ENCODE measurements at regions not wholly inside any gene's neighbourhood (a gene's known extent, or its start where the extent isn't known, plus 50 kb on each side); places are given as distances from the start of the nearest gene placed in this dataset.
"Not testable (repeated sequence)": the region's sequence is repeated elsewhere in the genome, so short reads cannot be mapped to it uniquely, and the experiment has no call there.

DNA sequence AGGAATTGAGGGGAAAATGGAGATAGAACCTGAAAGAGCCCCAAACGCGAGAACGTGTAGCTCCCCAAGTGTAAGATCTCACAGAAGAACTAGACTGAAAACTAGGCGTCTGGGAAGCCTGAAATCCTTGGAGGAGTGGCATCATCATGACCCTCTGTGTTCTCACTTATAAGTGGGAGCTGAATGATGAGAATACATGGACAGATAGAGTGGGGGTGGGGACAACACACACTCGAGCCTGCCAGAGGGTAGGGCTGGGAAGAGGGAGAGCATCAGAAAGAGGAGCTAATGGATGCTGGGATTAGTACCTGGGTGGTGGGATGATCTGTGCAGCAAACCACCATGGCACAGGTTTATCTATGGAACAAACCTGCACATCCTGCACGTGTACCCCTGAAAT lies 258.7 kb upstream of the NOTCH2NLA start:
- DNase-seq: not testable (repeated sequence)

DNA sequence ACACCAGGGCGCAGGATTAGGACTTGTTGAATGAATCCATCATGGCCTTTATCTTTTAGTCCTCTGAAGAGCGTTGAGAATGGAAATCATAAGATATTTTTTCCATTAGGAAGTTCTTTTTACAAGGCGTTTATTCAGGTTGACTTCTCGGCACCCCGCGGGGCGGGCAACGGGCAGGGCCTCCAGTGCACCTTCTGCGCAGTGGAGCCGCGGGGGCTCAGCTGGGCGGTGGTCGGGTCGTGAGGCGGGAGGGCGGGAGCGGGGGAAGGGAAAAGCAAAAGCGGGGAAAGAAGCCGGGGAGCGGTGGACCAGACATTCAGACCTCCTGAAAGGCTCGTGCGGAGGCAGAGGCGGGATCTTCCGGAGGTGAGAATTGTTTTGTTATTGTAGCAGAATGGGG lies 258.3 kb upstream of the NOTCH2NLA start:
- DNase-seq: not testable (repeated sequence)

DNA sequence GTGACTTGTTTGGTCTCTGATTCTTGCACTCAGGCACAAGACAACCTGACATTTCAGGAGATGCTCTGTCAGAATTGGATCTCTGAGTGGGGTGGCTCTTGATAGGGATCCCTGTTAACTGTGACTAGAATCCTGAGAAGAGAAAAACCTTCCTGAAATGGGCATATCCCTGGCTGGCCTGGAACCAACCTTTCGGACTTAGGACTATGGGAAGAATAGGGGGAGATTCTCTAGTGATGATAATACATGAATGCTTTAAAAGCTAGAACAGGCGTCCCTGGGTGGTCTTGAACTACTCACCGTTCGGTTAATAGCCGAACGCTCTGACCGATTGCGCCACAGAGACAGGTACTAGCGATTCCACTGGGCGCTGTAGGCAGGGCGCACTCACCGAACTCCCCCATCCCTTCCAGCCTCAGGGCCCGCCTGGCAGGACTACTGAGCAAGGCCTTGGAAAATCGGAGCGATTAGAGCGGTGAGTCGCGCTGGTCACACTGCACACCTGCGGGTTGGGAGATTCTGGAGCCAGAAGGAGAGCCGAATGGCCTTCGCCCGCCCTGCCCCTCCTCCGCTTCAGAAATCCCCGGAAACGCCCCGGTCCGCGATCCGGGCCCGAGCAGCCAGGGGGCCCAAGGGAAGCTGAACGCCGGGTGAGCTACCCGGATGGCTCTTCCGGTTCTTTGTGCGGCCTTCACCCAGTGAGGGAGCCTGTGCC lies 257.6 kb upstream of the NOTCH2NLA start:
- not testable (repeated sequence) for DNase-seq

DNA sequence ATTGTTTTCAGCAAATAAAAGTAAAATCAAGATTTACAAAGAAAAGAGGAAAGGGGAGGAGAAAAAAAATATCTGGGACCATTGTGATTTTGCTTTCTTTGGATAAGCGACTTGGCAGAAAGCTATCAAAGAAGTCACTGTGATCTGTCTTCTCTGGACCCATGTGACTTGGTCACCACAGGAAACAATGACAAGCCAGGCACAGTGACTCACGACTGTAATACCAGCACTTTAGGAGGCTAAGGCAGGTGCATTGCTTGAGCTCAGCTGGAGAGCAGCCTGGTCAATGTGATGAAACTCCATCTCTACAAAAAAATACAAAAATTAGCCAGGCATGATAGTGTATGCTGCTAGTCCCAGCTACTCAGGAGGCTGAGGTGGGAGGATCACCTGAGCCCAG lies 255.4 kb upstream of the NOTCH2NLA start:
- not testable (repeated sequence) for DNase-seq

DNA sequence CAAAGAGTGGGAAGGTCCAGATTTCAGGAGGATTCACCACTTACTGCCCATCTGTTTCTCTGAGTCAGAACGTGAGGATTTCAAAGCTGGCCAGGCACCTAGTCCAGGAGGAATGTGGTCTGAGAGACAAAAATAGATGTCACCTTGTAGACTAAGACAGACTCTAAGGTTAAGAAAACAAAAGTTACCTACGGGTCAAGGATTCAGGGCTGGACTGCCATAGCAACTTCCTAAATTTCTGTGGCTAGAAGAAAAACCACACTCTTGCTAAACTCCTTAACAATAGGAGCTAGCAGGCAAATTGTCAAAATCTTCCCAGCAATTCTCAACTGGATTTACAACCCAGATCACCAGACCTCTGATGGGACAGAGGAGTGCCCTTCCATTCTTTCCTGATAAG lies 250.4 kb upstream of the NOTCH2NLA start:
- not testable (repeated sequence) for DNase-seq

DNA sequence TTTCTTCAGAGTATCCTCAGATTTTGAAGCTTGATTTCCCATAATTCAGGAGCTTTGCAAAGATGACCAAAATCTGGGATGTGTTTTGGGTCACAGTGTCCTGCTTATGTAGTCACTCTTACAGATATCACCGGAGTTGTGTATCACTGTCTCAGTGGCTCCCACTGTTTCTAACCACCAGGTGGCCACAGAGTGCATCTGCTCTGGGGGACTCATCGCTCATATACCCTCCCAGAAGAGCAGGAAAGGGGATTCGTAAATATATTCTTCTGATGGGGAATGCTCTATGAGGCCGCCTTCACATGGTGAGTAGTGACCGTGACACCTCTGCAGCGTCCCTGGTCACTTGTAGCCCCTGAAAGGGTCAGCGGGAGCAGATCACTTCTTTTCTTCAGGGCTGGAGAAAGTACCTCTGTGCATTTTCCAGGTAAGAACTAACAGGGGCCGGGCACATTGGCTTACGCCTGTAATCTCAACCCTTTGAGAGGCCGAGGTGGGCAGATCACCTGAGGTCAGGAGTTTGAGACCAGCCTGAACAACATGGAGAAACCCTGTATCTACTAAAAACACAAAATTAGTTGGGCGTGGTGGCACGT lies 249.4 kb upstream of the NOTCH2NLA start:
- peak; percentile 2 for DNase-seq

DNA sequence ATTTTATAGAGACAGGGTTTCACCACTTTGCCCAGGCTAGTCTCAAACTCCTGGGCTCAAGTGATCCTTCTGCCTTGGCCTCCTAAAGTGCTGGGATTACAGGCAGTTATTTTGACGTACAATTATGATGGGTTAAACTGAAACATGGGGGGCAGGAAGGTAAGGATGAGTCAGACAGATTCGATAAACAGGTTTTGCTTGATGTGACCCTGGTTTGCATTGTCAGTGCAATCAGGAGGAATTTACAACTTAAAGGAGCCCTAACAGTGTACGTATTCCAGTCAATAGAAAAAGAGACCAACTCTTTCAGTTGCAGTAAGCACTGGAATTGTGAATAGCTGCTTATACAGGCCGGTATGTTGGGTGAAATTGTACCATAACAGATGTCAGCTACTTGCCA lies 246.3 kb upstream of the NOTCH2NLA start:
- not testable (repeated sequence) for DNase-seq

DNA sequence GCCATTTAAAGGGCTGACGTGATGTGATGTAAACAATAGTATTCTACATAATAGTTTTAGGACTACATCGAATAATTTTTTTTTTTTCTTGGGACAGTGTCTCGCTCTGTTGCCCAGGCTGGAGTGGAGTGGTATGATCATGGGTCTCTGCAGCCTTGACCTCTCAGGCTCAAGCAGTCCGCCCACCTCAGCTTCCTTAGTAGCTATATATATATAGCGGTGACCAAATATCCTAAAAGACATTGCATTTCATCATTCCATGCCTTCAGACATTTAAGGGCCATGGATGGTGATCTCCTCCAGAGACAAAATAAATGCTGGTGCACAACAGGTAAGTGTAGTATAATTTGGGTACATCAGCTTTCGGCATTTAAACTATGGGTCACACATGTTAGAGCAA lies 245.4 kb upstream of the NOTCH2NLA start:
- DNase-seq: not testable (repeated sequence)

DNA sequence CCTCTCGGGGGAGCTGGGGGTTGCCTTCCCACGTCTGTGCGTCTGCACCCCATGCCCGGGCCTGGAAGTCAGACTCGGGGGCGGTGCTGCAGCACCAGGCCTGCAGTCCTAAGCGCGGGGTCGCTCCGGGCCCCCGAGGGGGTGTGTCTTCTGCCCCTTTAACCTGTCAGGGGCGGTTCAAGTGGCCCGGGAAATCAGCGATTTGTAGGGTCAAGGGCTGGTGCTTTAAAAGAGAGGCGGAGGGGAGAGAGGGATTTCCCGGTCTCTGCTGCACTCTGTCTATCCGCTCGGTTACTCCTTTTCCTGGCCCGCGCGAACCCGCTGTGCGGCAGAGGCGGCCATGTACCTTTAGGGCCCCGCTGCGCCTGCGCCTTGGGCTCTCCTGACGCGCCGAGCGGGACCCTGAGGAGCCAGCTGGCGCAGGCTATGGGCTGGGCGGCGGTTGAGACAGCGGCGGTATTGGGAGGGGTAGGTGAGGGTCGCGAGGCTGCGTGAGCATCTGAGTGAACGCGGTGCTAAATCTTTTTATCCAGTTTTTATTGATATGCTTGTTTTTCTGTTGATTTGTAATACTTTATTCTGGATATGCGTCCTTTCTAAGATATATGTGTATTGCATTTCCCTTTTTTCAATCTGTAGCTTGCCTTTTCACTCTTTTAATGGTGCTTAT lies 243.5 kb upstream of the NOTCH2NLA start:
- not testable (repeated sequence) for DNase-seq

DNA sequence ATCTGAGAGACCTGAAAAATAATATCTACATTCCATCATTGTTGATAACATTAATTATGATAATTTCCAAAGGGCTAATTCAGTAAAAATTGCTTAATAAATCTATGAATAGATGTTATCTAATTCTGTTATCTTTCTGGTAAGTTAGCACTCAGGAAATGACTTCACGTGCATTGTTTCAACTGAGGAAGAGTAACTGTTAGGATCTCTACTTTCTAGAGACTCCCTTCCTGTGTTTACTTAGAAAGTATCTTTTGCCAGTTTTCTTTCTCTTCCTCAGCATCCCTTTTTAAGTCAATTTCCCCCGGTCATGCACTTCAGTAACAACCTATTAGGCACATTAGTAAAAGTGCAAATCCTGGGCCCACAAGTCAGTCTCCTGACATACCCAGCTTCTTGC lies 231.1 kb upstream of the NOTCH2NLA start:
- not testable (repeated sequence) for DNase-seq

DNA sequence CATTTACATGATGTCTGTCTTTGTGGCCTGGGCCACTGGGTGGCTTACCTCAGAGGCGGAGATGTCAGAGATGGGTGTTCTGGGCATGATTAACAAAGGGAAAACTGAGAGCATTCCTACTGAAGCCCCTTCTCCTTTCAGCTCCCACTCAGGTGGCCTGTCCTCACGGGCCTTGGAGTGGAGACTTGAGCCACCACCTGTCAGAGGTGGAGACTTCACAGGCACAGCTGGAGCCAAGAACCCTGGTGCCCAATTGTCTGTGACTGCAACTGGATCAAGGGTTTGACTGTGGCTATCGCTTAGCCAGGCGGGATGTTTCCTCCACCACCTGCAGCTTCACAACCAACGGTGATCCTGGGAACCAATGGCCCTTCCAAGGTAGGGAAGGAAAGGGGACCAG lies 230.5 kb upstream of the NOTCH2NLA start:
- DNase-seq: not testable (repeated sequence)

DNA sequence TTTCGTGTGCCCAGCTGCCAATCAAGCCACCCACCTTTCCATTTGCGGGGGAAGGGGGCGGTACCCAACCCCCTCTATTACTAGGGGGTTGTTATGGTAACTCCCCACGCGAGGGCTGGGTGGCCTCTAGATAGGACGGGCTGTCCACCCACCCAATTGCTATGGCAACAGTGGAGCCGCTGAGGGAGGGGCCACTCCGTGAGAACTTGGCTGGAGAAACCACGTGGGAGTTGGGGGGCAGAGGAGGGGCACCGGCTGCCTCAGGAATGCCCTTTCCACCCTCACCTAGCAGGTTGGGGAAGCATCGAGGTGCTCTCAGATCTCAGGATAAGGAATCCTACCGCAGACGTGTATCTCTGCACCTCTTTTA lies 220.0 kb upstream of the NOTCH2NLA start:
- not testable (repeated sequence) for DNase-seq

DNA sequence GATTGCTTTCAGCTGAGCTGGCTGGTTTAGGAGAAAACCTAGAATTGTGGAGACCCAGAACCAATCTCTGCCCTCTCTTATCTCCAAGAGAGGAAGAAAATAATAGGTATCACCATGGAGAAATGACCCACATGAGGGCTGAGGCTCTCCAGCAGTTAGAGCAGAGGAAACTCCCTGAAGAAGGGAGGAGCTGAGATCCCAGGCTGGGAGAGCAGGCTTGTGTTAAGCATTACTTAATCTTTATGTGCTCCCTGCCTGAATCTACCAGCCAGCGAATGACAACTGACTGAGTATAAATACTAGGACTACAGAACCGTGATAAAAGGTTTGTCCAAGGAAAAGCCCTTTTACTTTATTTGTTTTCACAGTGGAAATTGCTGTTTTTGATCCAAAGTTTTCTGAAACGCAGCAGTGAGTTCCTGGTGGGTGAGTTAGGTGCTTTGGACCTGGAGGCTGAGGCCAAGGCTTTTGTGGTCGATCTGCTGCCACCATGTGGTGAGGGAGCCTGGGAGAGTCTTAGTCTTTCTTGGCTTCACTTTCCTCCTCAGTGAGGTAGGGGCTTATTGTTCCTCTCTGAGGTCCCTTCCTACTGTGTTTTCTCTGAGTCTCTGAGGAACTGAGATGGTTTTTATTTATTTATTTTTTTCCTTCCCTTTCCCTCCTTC lies 219.5 kb upstream of the NOTCH2NLA start:
- not testable (repeated sequence) for DNase-seq

DNA sequence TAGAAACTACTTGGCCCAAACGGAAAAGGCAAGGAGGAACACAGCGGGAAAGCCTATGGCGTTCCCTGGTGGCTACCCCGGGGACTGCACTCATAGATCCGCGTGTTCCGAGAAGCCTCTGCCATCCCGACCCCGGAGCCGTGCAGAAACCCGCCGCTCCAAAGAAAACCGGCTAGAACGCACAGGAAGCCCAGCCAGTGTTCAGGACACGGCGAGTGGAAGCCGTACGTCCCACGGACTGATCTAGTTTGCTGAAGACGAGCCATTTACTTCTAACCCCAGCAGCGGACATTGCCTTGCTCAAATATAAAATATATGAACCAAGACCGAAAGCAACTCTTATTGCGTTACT lies 215.0 kb upstream of the NOTCH2NLA start:
- not testable (repeated sequence) for DNase-seq

DNA sequence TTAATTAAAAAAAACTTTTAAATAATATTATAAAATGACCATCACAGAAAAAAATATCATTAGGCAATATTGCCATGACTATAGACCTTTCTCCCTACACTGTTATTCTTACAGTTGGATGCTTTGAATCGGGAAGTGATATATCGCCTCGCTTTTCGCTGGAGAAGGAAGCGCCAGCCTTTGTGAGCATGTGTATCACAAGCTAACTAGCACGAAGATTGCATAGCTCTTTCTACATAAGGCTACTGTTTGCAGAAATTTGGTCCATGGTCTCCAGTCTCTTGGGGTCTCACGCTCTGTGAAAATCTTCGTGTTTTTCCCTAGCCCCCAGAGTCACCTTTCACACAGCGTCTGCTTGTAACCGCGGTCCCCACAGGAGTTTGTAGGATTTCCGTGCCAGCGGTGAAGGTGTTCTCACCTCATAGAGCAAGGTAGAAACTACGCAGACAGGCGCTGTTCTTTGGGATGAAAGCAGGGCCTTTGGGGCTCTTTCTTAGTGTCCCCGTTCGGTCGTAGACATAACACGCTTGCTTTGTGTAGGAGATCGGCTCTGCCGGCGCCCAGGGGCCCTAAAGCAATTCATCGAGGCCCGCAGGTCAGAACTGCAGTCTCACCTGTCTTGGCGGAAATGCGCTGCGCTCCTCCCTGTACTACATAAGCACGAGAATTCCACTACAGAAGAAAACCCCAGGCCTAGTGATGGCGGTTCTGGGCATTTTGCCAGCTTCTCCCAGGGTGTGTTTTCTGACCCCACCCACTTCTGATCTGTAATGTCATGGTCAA lies 214.5 kb upstream of the NOTCH2NLA start:
- DNase-seq: not testable (repeated sequence)

DNA sequence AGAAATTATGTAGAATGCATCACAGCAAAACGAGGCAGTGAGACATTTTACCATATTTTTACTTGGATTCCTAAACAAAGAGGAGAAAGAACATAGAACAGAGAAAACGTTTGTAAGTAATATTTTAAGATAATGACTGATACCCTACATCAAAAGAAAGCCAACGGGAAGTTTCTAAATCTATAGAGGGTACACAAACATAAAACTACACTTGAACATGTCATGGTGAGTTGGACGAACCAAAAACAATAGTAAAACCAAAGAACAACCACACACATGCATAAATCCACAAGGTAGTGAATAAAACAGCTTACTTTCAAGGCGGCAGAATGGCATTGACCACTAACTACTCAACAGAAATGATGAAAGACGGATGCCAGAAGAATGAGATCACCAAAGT lies 209.7 kb upstream of the NOTCH2NLA start:
- DNase-seq: not testable (repeated sequence)

DNA sequence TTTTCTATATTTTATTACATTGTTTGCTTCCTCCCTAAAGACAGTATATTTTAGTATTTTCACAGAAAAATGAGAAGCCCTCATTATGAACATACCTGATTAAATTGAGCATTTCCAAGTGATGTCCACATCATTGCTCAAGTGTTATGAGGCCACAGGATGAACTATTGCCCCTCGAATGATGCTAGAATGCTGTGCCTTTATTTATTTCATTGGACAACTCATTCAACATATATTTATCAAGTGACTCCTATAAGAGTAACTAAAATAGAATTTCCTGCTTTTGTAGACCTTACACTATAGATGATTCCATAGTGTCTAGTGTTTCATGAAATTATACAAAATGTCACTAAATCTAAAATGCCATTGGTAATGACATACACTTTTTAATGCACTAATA lies 187.8 kb upstream of the NOTCH2NLA start:
- DNase-seq: not testable (repeated sequence)

DNA sequence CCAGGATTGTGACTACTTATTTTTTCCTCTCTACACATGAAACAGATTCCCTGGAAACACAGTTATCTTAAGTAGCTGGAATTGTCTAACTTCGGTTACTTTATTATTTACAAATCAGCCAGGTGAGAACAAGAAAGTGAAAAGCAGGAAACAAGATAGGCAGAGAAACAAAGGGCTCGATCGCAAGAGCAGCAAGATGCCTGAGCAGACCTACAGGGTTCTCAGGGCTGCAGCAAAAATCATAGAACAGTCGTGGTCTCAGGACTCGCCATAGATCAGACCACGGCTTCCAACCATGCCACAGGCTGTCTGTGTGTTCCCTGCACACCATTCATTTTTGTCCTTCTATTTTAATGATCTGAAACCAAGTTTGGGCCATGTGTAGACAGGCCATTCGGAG lies 186.2 kb upstream of the NOTCH2NLA start:
- DNase-seq: not testable (repeated sequence)

DNA sequence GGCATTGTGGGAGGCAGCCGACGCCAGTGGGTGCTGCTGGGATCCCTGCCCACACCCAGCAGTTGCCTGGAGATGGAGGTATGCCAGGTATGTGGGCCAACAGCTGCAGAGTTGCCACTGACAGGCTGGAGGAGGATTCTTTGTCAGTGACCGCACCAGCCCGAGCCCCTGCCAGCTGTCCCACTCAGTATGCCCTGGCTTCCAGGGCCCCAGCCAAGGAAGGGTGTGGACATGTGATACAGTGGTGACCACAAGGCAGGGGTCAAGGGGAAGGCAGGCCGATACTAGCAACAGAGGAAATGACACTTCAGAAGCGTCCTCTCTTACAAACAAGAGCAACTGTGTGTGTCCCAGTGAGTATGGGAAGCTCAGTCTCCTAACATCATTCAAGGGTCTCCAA lies 185.1 kb upstream of the NOTCH2NLA start:
- not testable (repeated sequence) for DNase-seq

DNA sequence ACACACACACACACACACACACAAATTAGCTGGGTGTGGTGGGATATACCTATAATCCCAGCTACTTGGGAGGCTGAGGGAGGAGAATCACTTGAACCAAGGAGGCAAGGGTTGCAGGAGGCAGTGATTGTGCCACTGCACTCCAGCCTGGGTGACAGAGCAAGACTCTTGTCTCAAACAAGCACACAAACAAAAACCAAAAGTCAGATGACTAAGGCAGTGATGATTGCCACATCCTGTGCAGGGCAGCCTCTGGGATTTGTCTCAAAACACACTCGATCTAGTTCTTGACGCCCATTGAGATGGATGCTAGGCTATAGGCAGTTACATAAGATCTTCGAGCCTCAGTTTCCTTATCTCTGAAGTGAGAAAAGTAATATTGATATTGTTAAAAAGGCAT lies 183.1 kb upstream of the NOTCH2NLA start:
- DNase-seq: not testable (repeated sequence)

DNA sequence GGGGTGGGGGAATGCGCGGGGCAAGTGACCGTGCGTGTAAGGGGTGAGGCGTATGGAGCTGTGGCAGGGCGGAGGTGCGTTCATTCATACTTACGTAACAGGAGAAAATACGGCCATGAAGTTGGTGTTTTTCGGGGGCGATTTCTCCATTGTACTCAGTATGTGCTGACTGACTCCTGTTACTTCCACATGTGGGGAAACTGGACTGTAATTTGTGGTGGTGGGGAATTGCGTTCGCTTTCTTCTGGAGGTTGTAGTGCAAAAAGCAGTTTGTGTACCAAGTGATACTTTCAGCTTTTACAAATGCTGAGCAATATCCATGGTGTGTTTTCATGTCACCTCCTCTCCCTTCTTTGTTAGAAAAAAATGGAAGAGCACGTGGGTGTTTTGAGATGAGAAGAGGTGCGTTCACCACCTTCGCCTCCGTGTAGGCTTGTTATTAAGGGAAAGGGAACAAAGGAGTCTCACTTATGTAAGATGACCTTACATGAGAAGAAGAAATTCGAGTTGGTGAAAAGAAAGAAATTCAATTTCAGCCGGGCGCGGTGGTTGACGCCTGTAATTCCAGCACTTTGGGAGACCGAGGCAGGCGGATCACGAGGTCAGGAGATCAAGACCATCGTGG lies 181.1 kb upstream of the NOTCH2NLA start:
- not testable (repeated sequence) for DNase-seq

DNA sequence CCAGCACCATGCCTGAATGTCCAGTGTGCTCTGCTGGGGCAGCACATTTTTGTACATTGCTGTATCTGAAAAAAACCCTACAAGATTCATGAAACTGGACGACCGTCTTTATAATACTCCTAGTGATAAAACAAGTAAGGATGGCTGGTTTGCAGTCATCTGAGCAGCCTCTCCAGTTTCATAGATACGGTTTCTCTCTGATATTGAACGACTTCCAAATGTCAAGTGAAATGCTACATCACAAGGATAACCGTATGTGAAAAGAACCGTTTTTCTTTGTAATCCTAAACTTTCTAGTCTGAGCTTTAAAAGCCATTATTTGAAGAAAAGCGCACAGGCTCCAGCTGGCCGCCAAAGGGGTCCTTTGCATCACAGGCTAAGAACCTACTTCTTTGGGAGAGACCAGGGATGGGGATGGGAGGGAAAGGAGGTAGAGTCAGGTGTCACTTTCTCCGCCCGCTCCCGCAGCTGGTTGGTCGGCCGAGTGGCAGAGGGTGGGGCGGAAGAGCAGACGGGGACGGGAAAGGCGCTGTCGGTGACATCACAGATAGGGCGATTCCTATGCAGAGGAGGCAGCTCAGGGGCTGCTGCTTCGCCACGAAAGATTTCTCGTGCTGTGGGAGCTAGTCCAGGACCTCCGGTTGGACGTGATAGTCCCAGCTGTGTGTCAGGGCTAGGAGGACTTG lies 180.4 kb upstream of the NOTCH2NLA start:
- not testable (repeated sequence) for DNase-seq

Measured in 8988T (cell line).